Fibroblast of upper back skin (primary cell): ENCODE measurements at regions not wholly inside any gene's neighbourhood (a gene's known extent, or its start where the extent isn't known, plus 50 kb on each side); places are given as distances from the start of the nearest gene placed in this dataset.
"Not testable (repeated sequence)": the region's sequence is repeated elsewhere in the genome, so short reads cannot be mapped to it uniquely, and the experiment has no call there.

Experiments
- DNase-seq: peaks from one replicate; pipeline ENCODE4 v3.0.0-alpha.2; 2013

DNA sequence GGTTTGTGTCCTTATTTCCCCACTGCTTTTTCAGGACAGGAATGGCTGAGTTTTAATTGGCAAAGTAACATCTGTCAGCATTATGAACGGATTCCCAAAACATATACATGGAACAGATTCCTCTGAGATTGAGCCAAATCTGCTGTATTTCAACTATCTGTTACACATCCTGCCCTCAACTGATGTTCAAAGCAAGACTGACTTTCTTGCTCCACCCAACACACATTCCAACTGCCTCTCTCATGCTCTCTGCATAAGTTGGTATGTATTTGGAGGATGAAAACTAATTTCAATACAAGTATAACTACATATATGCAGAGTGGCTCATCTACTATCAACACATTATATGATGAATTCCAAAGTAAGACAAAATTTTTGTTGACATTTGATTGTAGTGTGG lies 342.2 kb downstream of the GATA3 start:
- DNase-seq = peak; percentile 83

DNA sequence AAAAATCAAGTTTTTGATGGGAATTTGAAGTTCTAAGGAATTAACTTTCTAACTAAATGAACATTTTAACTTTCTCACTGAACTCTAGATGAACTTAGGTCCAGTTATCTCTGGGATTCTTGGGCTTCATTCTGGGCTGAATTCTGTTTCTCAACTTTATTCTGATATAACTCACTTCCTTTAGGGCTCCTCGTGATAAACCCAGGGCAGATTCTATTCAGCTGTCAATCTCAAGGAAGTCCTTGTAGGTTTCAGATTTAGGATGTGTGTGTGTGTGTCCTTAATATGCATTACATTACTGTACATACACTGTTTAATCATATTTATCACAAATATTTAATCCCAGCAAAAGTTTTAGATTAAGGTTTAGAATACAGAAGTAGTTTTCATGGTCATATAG lies 344.3 kb downstream of the GATA3 start:
- no peak for DNase-seq

DNA sequence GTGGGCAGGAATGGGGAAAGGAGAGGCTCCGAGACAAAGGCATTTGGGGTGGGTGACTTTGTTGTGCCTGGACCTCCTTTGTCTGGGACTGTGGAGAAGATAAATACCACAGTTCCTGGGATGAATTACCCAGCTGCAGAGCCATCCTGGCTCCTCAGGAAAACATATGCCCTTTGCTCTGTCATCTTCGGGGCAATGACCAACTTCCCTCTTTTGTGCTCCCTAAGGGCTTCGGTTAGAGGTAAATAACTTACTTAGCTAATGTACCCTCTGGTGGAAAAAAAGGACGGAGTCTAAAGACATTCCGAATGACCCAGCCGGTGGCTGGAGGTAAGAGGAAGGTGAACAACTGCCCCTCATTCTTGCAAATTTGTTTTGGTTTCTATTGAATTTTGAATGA lies 345.7 kb downstream of the GATA3 start:
- no peak for DNase-seq

DNA sequence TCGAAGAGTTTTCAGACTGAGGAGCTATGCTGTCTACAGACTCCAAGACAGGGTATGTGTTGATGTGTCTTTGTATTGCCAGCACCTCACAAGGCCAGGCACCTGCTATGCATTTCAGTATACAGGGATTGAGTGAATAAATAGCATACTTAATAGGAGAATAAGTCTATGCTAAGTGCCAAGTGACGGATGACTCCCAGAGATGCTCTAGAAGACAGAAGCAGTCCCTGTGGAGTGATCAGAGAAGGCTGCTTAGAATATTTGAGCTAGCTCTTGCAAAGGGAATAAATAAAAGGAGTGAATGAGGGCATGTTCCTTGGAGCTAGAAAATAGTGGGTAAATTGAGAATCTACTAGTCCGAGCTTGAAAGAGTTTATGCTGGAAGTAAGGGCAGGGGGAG lies 346.4 kb downstream of the GATA3 start:
- no peak for DNase-seq

DNA sequence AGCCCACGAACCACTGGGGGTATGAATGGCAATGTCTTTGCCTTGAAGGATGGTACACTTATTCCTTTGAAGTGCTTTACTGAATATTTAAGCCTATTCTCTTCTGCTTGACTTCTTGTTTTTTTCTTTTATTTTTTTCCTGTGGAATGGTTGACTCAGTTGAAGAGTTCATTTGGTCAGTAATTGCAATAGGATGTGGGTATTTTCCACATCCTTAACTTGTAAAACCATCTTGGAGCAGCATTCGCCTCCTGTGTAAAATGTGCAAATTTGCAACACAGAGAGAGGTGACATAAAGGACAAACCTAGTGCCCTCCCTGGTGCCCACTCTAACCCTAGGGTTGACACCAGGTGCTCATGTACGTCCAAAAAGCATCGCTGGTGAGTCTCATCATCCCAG lies 347.0 kb downstream of the GATA3 start:
- no peak for DNase-seq

GRCh38 chr10:8402576-8402975 lies 348.1 kb downstream of the GATA3 start:
- DNase-seq = no peak

DNA sequence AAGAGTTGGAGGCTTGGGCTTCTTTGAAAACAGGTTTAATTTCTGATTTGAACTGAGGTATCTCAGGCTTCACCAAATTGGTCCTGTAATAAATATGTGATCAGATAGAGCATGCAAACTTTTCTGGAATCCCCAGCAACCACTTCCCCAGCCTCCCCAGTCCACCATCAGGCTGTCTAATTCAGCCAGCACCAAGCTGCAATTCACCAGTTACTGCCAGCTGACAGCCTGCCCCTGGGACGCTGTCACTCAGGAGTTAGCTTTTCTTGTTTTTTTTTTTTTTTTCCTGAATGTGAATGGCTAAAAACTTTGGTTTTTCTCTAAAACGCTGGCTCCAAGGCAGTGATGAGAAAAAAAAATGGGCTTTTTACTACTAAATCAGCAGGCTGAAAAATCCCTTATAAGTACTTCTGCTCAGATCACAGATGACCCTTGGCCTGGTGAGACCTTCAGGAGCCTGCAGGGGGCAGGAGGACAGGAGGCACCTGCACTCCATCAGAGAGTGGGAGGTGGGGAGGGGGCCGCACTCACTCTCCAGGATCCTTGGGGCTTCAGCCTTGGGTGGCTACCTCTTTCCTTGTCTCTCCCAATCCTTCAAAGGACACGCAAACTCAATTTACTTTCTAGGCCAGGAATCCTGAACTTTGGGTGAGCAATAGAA lies 349.4 kb downstream of the GATA3 start:
- no peak for DNase-seq

GRCh38 chr10:8404721-8405120 lies 350.2 kb downstream of the GATA3 start:
- no peak for DNase-seq

- no peak for DNase-seq
These were observed 351.1 kb downstream of the GATA3 start for GRCh38 chr10:8405596-8405995.

- no peak for DNase-seq
These were observed 353.1 kb downstream of the GATA3 start for GRCh38 chr10:8407501-8408021.

DNA sequence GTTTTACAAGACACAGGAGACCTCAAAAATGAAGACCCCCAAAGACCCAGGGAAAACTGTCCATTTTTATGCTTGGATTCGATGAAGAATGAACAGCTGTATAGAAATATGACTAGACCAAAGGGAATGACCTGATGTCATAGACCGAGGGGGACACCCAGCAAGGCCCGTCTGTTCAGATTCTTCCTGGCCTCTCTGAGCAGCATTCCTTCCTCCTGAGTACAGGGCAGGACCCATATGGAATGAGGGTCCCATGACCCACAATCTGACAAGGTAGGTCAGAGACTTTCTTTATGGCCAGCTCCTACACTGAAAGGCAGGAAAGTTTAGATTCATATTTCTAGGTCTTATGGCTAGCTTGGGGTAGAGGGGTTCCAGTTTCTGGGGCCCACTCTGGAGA lies 356.0 kb downstream of the GATA3 start:
- no peak for DNase-seq

DNA sequence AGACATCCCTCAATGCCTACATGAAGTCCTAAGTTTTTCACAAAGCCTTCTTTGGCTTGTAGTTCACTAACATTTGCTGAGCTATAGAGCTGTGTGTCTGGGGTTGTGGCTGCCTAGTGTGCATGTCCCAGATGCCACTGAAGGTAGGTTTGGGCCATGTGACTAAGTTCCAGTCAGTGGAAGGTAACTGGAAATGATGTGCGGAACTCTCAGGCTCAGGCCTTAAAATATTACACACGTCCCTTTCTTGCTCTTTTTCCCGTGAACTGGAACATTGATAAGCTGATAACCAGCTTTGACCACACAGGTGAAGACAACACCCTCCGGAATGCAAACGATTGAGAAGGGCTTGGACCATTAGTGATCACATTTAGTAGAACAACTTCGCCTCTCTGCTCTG lies 358.1 kb downstream of the GATA3 start:
- no peak for DNase-seq

GRCh38 chr10:8415029-8415428 lies 360.5 kb downstream of the GATA3 start:
- DNase-seq = not testable (repeated sequence)

DNA sequence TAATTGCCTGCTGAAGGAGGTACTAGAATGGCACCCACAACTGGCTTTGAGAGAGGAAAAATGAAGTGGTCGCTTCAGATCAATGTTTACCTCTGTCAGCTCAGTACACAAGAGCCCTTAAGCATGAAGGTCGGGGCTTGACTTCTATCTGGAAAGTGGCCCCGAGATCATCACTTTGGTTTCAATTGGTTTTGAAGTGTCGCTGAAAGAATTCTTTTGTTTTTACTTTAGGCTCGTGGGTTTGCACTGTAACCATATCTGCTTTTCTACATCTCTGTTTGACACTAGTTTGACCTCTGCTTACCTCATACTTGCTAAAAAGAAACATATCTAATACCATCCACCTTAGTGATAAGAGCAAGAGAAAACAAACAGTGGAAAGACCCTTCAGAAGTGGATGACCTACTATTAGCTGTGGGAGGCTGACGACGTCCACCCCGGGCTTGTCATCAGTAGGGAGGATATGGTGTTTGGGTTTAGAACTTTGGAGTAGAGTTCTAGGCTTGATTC lies 361.8 kb downstream of the GATA3 start:
- DNase-seq = no peak

DNA sequence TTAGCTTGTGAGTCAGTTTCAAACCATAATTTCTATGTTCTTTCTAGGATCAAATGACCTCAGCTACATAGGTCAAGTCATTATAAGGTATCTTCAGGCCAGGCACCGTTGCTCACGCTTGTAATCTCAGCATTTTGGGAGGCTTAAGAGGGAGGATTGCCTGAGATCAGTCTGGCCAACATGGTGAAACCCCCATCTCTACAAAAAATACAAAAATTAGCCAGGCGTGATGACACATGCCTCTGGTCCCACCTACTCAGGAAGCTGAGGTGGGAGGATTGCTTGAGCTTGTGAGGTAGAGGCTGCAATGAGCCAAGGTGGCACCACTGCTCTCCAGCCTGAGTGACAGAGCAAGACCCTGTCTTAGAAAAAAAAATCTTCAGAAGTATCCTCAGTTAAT lies 362.3 kb downstream of the GATA3 start:
- DNase-seq = no peak

DNA sequence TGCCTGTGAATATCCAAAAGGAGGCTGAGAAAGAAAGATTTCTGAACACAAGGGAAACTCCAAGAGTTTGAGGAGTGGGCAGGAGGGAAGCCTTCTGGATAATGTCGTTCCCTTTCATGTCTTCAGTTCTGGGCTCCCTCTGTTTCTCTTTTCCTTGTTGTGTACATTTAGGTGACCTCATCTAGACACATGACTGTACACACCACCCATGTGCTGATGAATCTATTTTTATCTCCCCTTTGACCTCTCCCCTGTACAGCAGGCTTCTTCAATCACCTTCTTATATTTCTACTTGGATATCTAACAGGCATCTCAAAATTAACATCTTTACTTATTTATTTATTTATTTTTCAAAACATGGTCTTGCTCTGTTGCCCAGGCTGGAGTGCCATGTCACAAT lies 363.1 kb downstream of the GATA3 start:
- DNase-seq = no peak

DNA sequence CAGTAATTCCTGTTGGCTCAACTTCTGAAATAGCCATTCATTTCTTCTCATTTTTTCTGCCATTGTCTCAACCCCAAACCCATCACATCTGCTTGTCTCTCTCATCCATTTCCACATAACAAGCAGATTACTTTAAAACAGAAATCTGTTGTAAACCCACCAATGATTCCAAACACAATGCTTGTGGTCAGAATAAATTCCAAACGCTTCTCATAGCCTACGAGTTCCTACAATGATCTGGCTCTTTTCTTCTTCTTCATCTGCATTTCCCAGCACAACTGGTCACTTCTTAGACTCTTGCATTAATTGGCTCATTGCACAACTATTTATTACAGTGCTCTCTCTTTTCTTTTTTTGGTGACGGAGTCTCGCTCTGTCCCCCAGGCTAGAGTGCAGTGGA lies 364.1 kb downstream of the GATA3 start:
- DNase-seq = peak; percentile 78

DNA sequence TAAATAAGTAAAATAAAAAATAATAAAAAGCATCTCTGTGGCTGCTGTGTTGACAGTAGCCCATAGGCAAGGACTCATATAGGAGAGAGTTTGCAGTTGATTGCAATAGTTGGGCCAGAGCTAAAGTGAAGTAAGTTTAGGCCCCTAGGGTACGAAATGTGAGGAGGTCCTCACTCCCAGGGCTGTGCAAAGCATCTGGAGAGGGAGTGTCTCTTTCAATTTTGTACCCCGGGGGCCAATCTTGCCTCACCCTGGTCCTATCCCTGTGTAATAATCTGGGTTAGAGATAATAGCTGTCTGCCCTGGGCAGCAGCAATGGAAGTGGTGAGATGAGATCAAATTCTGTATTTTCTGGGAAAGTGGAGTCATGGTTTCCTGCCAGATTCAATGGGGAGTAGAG lies 365.7 kb downstream of the GATA3 start:
- DNase-seq = no peak

- no peak for DNase-seq
These were observed 370.2 kb downstream of the GATA3 start for GRCh38 chr10:8424555-8425211.

DNA sequence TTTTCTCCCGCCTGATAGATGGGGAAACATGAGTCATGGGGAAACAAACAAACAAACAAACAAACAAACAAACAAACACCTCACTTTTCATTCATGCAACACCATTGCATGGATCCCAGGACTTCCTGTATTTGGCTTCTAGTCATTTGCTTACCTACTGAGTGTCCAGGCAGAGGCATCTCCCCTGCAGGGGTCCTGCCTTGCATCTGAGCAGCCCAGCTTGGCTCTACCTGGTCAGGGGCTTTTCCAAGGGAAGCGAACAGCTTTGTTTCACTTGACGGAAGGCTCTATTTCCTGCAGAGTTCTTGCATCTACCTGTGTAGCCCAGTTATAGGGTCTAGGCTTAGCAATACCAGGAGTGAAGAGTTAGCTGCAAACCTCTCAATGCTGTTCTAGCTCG lies 374.2 kb downstream of the GATA3 start:
- DNase-seq = no peak

DNA sequence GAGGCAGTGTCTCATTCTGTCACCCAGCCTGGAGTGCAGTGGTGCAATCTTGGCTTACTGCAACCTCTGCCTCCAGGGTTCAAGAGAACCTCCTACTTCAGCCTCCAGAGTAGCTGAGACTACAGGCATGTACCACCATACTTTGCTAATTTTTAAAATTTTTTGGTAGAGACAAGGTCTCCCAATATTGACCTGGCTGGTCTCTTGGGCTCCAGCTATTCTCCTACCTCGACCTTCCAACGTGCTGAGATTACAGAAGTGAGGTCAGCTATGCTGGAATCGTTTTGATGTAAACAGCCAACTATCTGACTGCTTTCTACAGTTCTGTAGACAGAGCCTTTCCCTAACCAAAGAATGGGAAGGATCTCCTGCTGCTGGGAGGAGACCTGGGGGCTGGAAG lies 375.8 kb downstream of the GATA3 start:
- no peak for DNase-seq

- DNase-seq = no peak
These were observed 377.0 kb downstream of the GATA3 start for GRCh38 chr10:8431511-8431910.

DNA sequence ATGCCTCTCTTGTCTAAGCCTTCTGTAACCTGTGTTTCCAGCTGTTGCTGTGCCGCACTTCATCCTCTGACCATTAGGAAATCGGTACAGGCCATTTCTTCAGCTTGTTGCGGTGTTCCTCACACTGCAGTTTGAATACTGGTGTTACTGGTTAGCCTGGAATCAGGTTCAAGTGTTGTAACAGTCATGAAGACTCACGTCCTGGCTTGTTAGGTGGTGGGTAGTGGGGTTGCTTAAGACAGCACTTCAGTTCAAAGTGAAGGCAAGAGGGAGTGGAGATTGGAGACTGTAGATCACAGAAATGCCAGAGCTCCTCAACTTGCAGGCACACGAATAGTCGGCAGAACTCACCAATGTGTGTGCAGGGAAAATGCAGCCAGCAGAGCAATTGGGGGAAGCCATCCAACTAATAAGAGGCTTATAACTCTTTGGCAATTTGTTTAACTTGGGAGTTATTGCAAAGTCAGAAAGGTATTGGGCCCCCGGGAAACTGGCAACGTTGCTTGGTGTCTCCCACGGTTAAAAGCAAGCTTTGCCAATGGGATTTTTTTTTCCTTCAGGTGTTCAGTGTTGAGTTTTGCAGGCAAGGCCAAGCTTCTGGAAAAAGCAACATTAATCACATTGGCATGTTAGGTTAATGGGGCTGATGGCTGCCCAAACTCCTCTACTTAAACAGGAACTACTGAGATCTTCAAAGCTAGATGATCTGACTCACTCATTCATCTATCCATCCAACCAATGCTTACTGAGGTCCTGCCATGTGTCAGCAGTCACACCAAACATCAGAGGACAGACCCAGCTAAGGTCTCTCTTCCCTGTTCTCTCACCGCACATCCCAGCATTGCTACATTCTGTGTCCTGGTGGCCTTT lies 380.9 kb downstream of the GATA3 start:
- DNase-seq = no peak

DNA sequence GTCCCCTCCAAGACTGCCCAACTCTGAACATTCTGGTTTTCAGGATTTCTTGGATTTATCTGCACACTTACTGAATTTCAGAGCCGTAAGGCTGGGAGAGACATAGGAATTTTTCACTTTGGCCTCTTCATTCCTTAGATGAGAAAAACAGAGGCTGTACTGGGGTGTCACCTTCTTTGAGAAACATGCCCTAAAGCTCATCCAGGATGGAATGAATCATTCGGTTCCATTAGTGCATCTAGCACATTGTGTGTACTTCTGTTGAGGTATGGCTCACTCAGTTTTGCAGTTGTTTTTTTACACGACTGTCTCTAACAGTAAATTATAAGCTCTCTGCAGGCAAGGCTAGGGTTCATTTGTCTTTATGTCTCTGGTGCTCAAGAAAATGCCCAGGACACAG lies 383.4 kb downstream of the GATA3 start:
- DNase-seq = no peak
